Ishikawa (cell line): ENCODE measurements at regions not wholly inside any gene's neighbourhood (a gene's known extent, or its start where the extent isn't known, plus 50 kb on each side); places are given as distances from the start of the nearest gene placed in this dataset.

Experiments used
- CEBPB ChIP-seq: IDR thresholded peaks from 2 replicates; pipeline ENCODE4 v1.6.1; 2012
- CREB1 ChIP-seq: IDR thresholded peaks from 2 replicates; pipeline ENCODE4 v1.6.1; 2012; ENCODE audit warnings: low read depth
- EGR1 ChIP-seq: IDR thresholded peaks from 2 replicates; pipeline ENCODE4 v1.6.1; 2012
- EP300 ChIP-seq: IDR thresholded peaks from 2 replicates; pipeline ENCODE4 v1.6.1; 2012; ENCODE audit warnings: borderline replicate concordance
- FOXM1 ChIP-seq: IDR thresholded peaks from 2 replicates; pipeline ENCODE4 v1.6.1; 2012; ENCODE audit warnings: low read depth, borderline replicate concordance
- MAX ChIP-seq: IDR thresholded peaks from 2 replicates; pipeline ENCODE4 v1.6.1; 2012
- NFIC ChIP-seq: IDR thresholded peaks from 2 replicates; pipeline ENCODE4 v1.6.1; 2012
- RAD21 ChIP-seq: IDR thresholded peaks from 2 replicates; pipeline ENCODE4 v1.6.1; 2012; ENCODE audit warnings: low read depth
- TAF1 ChIP-seq: IDR thresholded peaks from 2 replicates; pipeline ENCODE4 v1.6.1; 2012; ENCODE audit warnings: low read depth, mild to moderate bottlenecking
- TCF12 ChIP-seq: IDR thresholded peaks from 2 replicates; pipeline ENCODE4 v1.6.1; 2012; ENCODE audit warnings: low read depth
- TEAD4 ChIP-seq: IDR thresholded peaks from 2 replicates; pipeline ENCODE4 v1.6.1; 2012
- YY1 ChIP-seq: IDR thresholded peaks from 2 replicates; pipeline ENCODE4 v1.6.1; 2012; ENCODE audit warnings: low read depth
- ZBTB7A ChIP-seq: IDR thresholded peaks from 2 replicates; pipeline ENCODE4 v1.6.1; 2012; ENCODE audit warnings: low read depth
- TF ChIP-seq, protein P1 (sequence below): IDR thresholded peaks from 2 replicates; pipeline ENCODE4 v1.6.1; 2012
- TF ChIP-seq, protein P2 (sequence below): IDR thresholded peaks from 2 replicates; pipeline ENCODE4 v1.6.1; 2012; ENCODE audit warnings: low read depth, mild to moderate bottlenecking

GRCh38 chr2:10252224-10252623 is 50.5 kb upstream of the HPCAL1 start:
- TF ChIP-seq TCF12 = no peak
- TF ChIP-seq TAF1 = no peak
- no peak for TF ChIP-seq TEAD4
- TF ChIP-seq, protein P1, sequence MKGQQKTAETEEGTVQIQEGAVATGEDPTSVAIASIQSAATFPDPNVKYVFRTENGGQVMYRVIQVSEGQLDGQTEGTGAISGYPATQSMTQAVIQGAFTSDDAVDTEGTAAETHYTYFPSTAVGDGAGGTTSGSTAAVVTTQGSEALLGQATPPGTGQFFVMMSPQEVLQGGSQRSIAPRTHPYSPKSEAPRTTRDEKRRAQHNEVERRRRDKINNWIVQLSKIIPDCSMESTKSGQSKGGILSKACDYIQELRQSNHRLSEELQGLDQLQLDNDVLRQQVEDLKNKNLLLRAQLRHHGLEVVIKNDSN = no peak
- TF ChIP-seq FOXM1 = no peak
- TF ChIP-seq EGR1 = no peak
- TF ChIP-seq YY1 = no peak
- TF ChIP-seq, protein P2, sequence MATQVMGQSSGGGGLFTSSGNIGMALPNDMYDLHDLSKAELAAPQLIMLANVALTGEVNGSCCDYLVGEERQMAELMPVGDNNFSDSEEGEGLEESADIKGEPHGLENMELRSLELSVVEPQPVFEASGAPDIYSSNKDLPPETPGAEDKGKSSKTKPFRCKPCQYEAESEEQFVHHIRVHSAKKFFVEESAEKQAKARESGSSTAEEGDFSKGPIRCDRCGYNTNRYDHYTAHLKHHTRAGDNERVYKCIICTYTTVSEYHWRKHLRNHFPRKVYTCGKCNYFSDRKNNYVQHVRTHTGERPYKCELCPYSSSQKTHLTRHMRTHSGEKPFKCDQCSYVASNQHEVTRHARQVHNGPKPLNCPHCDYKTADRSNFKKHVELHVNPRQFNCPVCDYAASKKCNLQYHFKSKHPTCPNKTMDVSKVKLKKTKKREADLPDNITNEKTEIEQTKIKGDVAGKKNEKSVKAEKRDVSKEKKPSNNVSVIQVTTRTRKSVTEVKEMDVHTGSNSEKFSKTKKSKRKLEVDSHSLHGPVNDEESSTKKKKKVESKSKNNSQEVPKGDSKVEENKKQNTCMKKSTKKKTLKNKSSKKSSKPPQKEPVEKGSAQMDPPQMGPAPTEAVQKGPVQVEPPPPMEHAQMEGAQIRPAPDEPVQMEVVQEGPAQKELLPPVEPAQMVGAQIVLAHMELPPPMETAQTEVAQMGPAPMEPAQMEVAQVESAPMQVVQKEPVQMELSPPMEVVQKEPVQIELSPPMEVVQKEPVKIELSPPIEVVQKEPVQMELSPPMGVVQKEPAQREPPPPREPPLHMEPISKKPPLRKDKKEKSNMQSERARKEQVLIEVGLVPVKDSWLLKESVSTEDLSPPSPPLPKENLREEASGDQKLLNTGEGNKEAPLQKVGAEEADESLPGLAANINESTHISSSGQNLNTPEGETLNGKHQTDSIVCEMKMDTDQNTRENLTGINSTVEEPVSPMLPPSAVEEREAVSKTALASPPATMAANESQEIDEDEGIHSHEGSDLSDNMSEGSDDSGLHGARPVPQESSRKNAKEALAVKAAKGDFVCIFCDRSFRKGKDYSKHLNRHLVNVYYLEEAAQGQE = no peak
- TF ChIP-seq ZBTB7A = no peak
- no peak for TF ChIP-seq CREB1
- no peak for TF ChIP-seq MAX
- TF ChIP-seq RAD21 = no peak
- no peak for TF ChIP-seq EP300
- TF ChIP-seq NFIC = no peak
- TF ChIP-seq CEBPB = no peak

- TF ChIP-seq, protein P1 = no peak
- TF ChIP-seq TEAD4 = no peak
- no peak for TF ChIP-seq FOXM1
- TF ChIP-seq RAD21 = no peak
- TF ChIP-seq, protein P2 = no peak
- no peak for TF ChIP-seq EP300
Measured at GRCh38 chr2:10252661-10253060, 50.0 kb upstream of the HPCAL1 start.
